Endothelial cell of umbilical vein (primary cell): ENCODE measurements at regions not wholly inside any gene's neighbourhood (a gene's known extent, or its start where the extent isn't known, plus 50 kb on each side); places are given as distances from the start of the nearest gene placed in this dataset.
"Not testable (repeated sequence)": the region's sequence is repeated elsewhere in the genome, so short reads cannot be mapped to it uniquely, and the experiment has no call there.

ENCODE experiments used
- CTCF ChIP-seq, 2 donors: IDR thresholded peaks; 1 replicate in 1 of 2; 2 replicates in 1 of 2; pipeline ENCODE4 v1.5.1; 2011; ENCODE audit warnings: low read length in 2 of 2, mild to moderate bottlenecking in 2 of 2, moderate library complexity in 2 of 2, control low read depth in 1 of 2, inconsistent platforms in 1 of 2, low read depth in 1 of 2; ENCODE audit not compliant: insufficient read depth in 1 of 2; ENCODE audit errors: extremely low read depth in 1 of 2
- EZH2 ChIP-seq: IDR thresholded peaks from 2 replicates; pipeline ENCODE4 v1.6.1; 2012; ENCODE audit warnings: borderline replicate concordance, low read depth, mild to moderate bottlenecking, moderate library complexity, low read length, inconsistent platforms; ENCODE audit not compliant: severe bottlenecking
- FOS ChIP-seq: IDR thresholded peaks from 2 replicates; pipeline ENCODE4 v1.6.1; 2011; ENCODE audit warnings: mild to moderate bottlenecking, low read length, moderate library complexity, borderline replicate concordance; ENCODE audit not compliant: insufficient read depth
- JUN ChIP-seq: IDR thresholded peaks from 2 replicates; pipeline ENCODE4 v1.6.1; 2011; ENCODE audit warnings: borderline replicate concordance, low read depth; ENCODE audit not compliant: insufficient read length, insufficient read depth
- MAX ChIP-seq: IDR thresholded peaks from 2 replicates; pipeline ENCODE4 v1.6.1; 2011; ENCODE audit not compliant: insufficient read depth, insufficient read length
- POLR2A ChIP-seq: IDR thresholded peaks from 2 replicates; pipeline ENCODE4 v1.6.1; 2012; ENCODE audit warnings: low read depth, mild to moderate bottlenecking, control low read depth, low read length

GRCh38 chr16:21539107-21539618, 60.2 kb upstream of the METTL9 start:
- not testable (repeated sequence) for TF ChIP-seq CTCF (IDR thresholded peaks at IDR 0.05; ENCODE audit: extremely low read depth in 1 of 2, insufficient read depth in 1 of 2, low read depth in 1 of 2, low read length in 2 of 2); POLR2A; FOS; JUN; MAX; EZH2
